ENCODE measurements at regions not wholly inside any gene's neighbourhood (a gene's known extent, or its start where the extent isn't known, plus 50 kb on each side); places are given as distances from the start of the nearest gene placed in this dataset.
"Not testable (repeated sequence)": the region's sequence is repeated elsewhere in the genome, so short reads cannot be mapped to it uniquely, and the experiment has no call there.

- TF ChIP-seq JUND (IDR thresholded peaks at IDR 0.05); YY1 (IDR thresholded peaks at IDR 0.05); CTCF (IDR thresholded peaks at IDR 0.05; ENCODE audit: low read depth, low read length, missing input control); HNF4G (IDR thresholded peaks at IDR 0.05); MAX (IDR thresholded peaks at IDR 0.05); REST (IDR thresholded peaks at IDR 0.05); SP1 (IDR thresholded peaks at IDR 0.05); GABPA (IDR thresholded peaks at IDR 0.05 in 1 of 2, conservative IDR thresholded peaks at IDR 0.05 in 1 of 2); FOXA1 (IDR thresholded peaks at IDR 0.05); ATF3 (IDR thresholded peaks at IDR 0.05); EGR1 (IDR thresholded peaks at IDR 0.05; ENCODE audit: low read depth in 2 of 2): not testable (repeated sequence)
These were observed 476.6 kb downstream of the MID1IP1 start for GRCh38 chrX:39277685-39278390.
